H9 (cell line): ENCODE measurements at regions not wholly inside any gene's neighbourhood (a gene's known extent, or its start where the extent isn't known, plus 50 kb on each side); places are given as distances from the start of the nearest gene placed in this dataset.

Source experiments
- DNase-seq: peaks from one replicate; pipeline ENCODE4 v3.0.0-alpha.2; 2017
- H2AFZ ChIP-seq: one replicate; pipeline ENCODE4 v1.6.1; 2013; ENCODE audit warnings: mild to moderate bottlenecking, low read length, control low read depth, moderate library complexity
- H2AK5ac ChIP-seq: 2 replicates; pipeline ENCODE4 v1.6.1; 2013; ENCODE audit warnings: low read length, control low read depth, mixed read lengths; ENCODE audit not compliant: insufficient read length
- H2BK120ac ChIP-seq: one replicate; pipeline ENCODE4 v1.6.1; 2013; ENCODE audit warnings: low read depth, mild to moderate bottlenecking, low read length, control low read depth, inconsistent platforms; ENCODE audit not compliant: poor library complexity, severe bottlenecking
- H2BK12ac ChIP-seq: 2 replicates; pipeline ENCODE4 v1.6.1; 2013; ENCODE audit warnings: low read length, control low read depth, mixed read lengths, low read depth; ENCODE audit not compliant: insufficient read length
- H2BK15ac ChIP-seq: 2 replicates; pipeline ENCODE4 v1.6.1; 2013; ENCODE audit warnings: low read depth, low read length, control low read depth
- H2BK20ac ChIP-seq: one replicate; pipeline ENCODE4 v1.6.1; 2013; ENCODE audit warnings: low read depth, mild to moderate bottlenecking, low read length, control low read depth, inconsistent platforms; ENCODE audit not compliant: poor library complexity, severe bottlenecking
- H2BK5ac ChIP-seq: 2 replicates; pipeline ENCODE4 v1.6.1; 2013; ENCODE audit warnings: low read length, control low read depth, mixed read lengths; ENCODE audit not compliant: insufficient read length
- H3K14ac ChIP-seq: 2 replicates; pipeline ENCODE4 v1.6.1; 2013; ENCODE audit warnings: low read length, control low read depth; ENCODE audit not compliant: insufficient read depth
- H3K18ac ChIP-seq: 2 replicates; pipeline ENCODE4 v1.6.1; 2013; ENCODE audit warnings: low read depth, mild to moderate bottlenecking, mixed read lengths, low read length, control low read depth; ENCODE audit not compliant: insufficient read length
- H3K23ac ChIP-seq: 2 replicates; pipeline ENCODE4 v1.6.1; 2013; ENCODE audit warnings: low read length, control low read depth, mixed read lengths, low read depth; ENCODE audit not compliant: insufficient read length
- H3K23me2 ChIP-seq: 2 replicates; pipeline ENCODE4 v1.6.1; 2013; ENCODE audit warnings: low read depth, mild to moderate bottlenecking, mixed read lengths, low read length, control low read depth; ENCODE audit not compliant: insufficient read length, poor library complexity, severe bottlenecking
- H3K27ac ChIP-seq: 2 replicates; pipeline ENCODE4 v1.5.1; 2013; ENCODE audit warnings: low read length, control low read depth, mixed read lengths, low read depth; ENCODE audit not compliant: insufficient read length
- H3K27me3 ChIP-seq: 2 replicates; pipeline ENCODE4 v1.6.1; 2013; ENCODE audit warnings: low read length, control low read depth, inconsistent platforms; ENCODE audit not compliant: insufficient read depth
- H3K4ac ChIP-seq: 2 replicates; pipeline ENCODE4 v1.6.1; 2013; ENCODE audit warnings: low read depth, mild to moderate bottlenecking, control low read depth, inconsistent platforms, low read length, moderate library complexity
- H3K4me1 ChIP-seq: 2 replicates; pipeline ENCODE4 v1.6.1; 2013; ENCODE audit warnings: low read length, control low read depth, inconsistent platforms; ENCODE audit not compliant: insufficient read depth
- H3K4me2 ChIP-seq: 2 replicates; pipeline ENCODE4 v1.6.1; 2013; ENCODE audit warnings: low read length, control low read depth, mixed read lengths; ENCODE audit not compliant: insufficient read length, insufficient read depth
- H3K56ac ChIP-seq: 2 replicates; pipeline ENCODE4 v1.6.1; 2013; ENCODE audit warnings: low read depth, mild to moderate bottlenecking, mixed read lengths, low read length, control low read depth; ENCODE audit not compliant: insufficient read length
- H3K79me1 ChIP-seq: 2 replicates; pipeline ENCODE4 v1.6.1; 2013; ENCODE audit warnings: low read depth, mild to moderate bottlenecking, moderate library complexity, low read length, control low read depth, inconsistent platforms; ENCODE audit not compliant: insufficient read depth, poor library complexity, severe bottlenecking
- H3K79me2 ChIP-seq: 2 replicates; pipeline ENCODE4 v1.6.1; 2013; ENCODE audit warnings: low read length, control low read depth, inconsistent platforms; ENCODE audit not compliant: insufficient read depth
- H3K9ac ChIP-seq: 2 replicates; pipeline ENCODE4 v1.6.1; 2013; ENCODE audit warnings: low read length, control low read depth, mixed read lengths; ENCODE audit not compliant: insufficient read length; ENCODE audit errors: extremely low read depth
- H3K9me3 ChIP-seq: one replicate; pipeline ENCODE4 v1.6.1; 2013; ENCODE audit warnings: low read depth, low read length, inconsistent platforms; ENCODE audit not compliant: control insufficient read depth
- H3T11ph ChIP-seq: one replicate; pipeline ENCODE4 v1.6.1; 2013; ENCODE audit warnings: mild to moderate bottlenecking, low read length, control low read depth, inconsistent platforms
- H4K20me1 ChIP-seq: one replicate; pipeline ENCODE4 v1.6.1; 2013; ENCODE audit not compliant: control insufficient read depth, insufficient read length, insufficient read depth
- H4K5ac ChIP-seq: 2 replicates; pipeline ENCODE4 v1.6.1; 2013; ENCODE audit warnings: low read depth, mild to moderate bottlenecking, mixed read lengths, low read length, control low read depth; ENCODE audit not compliant: insufficient read length
- H4K8ac ChIP-seq: replicated peaks from 2 replicates; pipeline ENCODE4 v1.6.1; 2013; ENCODE audit warnings: low read length, control low read depth, mixed read lengths, low read depth; ENCODE audit not compliant: insufficient read length
- H4K91ac ChIP-seq: 2 replicates; pipeline ENCODE4 v1.6.1; 2013; ENCODE audit warnings: low read depth, mild to moderate bottlenecking, moderate library complexity, mixed read lengths, low read length, control low read depth; ENCODE audit not compliant: insufficient read length
- H3K27ac Mint-ChIP-seq, 3 experiments: 2 replicates in 2 of 3; 3 replicates in 1 of 3; pipeline ENCODE4 v1.8.0; 2020 to 2021; ENCODE audit warnings: mixed read lengths in 3 of 3, mild to moderate bottlenecking in 1 of 3, moderate library complexity in 1 of 3
- H3K27me3 Mint-ChIP-seq: 2 replicates; pipeline ENCODE4 v1.8.0; 2021; ENCODE audit warnings: low read depth, mild to moderate bottlenecking, moderate library complexity, mixed read lengths
- H3K36me3 Mint-ChIP-seq, 3 experiments: 2 replicates in 2 of 3; 3 replicates in 1 of 3; pipeline ENCODE4 v1.8.0; 2020 to 2021; ENCODE audit warnings: low read depth in 3 of 3, mixed read lengths in 3 of 3; ENCODE audit not compliant: insufficient read depth in 1 of 3
- H3K4me1 Mint-ChIP-seq, 2 experiments: 2 replicates each; pipeline ENCODE4 v1.8.0; 2020; ENCODE audit warnings: mixed read lengths in 2 of 2
- H3K4me3 Mint-ChIP-seq, 2 experiments: 2 replicates in 1 of 2; 3 replicates in 1 of 2; pipeline ENCODE4 v1.8.0; 2020 to 2021; ENCODE audit warnings: mild to moderate bottlenecking in 2 of 2, mixed read lengths in 2 of 2, moderate library complexity in 1 of 2
- H3K9me3 Mint-ChIP-seq, 2 experiments: 2 replicates in 1 of 2; 3 replicates in 1 of 2; pipeline ENCODE4 v1.8.0; 2020; ENCODE audit warnings: mild to moderate bottlenecking in 2 of 2, mixed read lengths in 2 of 2, moderate library complexity in 1 of 2
- CTCF ChIP-seq: fragments of 200-600 bp; sonication (generic); conservative IDR thresholded peaks from 3 replicates; pipeline ENCODE4 v1.8.0; 2021; ENCODE audit warnings: antibody characterized with exemption, mild to moderate bottlenecking
- WGBS: extraction: QIAGEN DNeasy Blood & Tissue Kit; methylation state at CpG from one replicate; pipeline ENCODE4 v1.1.7; 2013; ENCODE audit warnings: missing lambda C conversion rate, low lambda C conversion rate, mixed read lengths; ENCODE audit not compliant: insufficient read length; ENCODE audit errors: extremely low coverage; 5-methylcytosine and 5-hydroxymethylcytosine counted together

- H4K5ac ChIP-seq: no peak overlapping the region
- H3K27me3 ChIP-seq: no peaks in the 10 kb centered on the region
- no peak overlapping the region for H3K18ac ChIP-seq
- H3K9ac ChIP-seq: no peak overlapping the region
- no peak overlapping the region for H3K27ac ChIP-seq
- H3K79me2 ChIP-seq: no peaks in the 10 kb centered on the region
- TF ChIP-seq CTCF: no peak
- Mint-ChIP-seq H3K9me3 (no peaks in the 10 kb centered on the region), H3K4me3 (no peak overlapping the region), H3K27ac (peak overlapping the region in 1 of 3 experiments; percentile 56; a peak in 1 of 7 replicates), H3K36me3 (no peaks in the 10 kb centered on the region), H3K4me1 (peaks cover 14 to 16% of the 10 kb centered on the region in 2 experiments), H3K27me3 (peaks cover 4% of the 10 kb centered on the region; the same call in 1 of the 2 replicates)
- no peaks in the 10 kb centered on the region for H4K20me1 ChIP-seq
- no peak overlapping the region for H3T11ph ChIP-seq
- H3K23ac ChIP-seq: no peak overlapping the region
- H2AK5ac ChIP-seq: no peak overlapping the region
- H2AFZ ChIP-seq: no peak overlapping the region
- no peak overlapping the region for H2BK120ac ChIP-seq
- no peak overlapping the region for H2BK5ac ChIP-seq
- 0 out of 2 replicates have a peak, but pooled peaks cover 2% of the 10 kb centered on the region for H3K4me1 ChIP-seq
- no peak overlapping the region for H2BK12ac ChIP-seq
- no peak overlapping the region for H3K56ac ChIP-seq
- no peaks in the 10 kb centered on the region for H3K9me3 ChIP-seq
- H2BK20ac ChIP-seq: no peak overlapping the region
- no peak overlapping the region for H4K8ac ChIP-seq
- H3K79me1 ChIP-seq: no peaks in the 10 kb centered on the region
- H3K14ac ChIP-seq: no peak overlapping the region
- WGBS: no CpG with 5 or more reads among the region's 7 CpGs
- no peak overlapping the region for H3K4ac ChIP-seq
- no peak overlapping the region for H2BK15ac ChIP-seq
- H3K4me2 ChIP-seq: no peak overlapping the region
- H4K91ac ChIP-seq: no peak overlapping the region
- DNase-seq: no peak
- H3K23me2 ChIP-seq: no peaks in the 10 kb centered on the region
Measured at GRCh38 chr6:40735521-40735920, 148.4 kb upstream of the LRFN2 start.
